CD4-positive, CD25-positive, alpha-beta regulatory T cell (primary cell): ENCODE measurements at regions not wholly inside any gene's neighbourhood (a gene's known extent, or its start where the extent isn't known, plus 50 kb on each side); places are given as distances from the start of the nearest gene placed in this dataset.

Experiments
- ATAC-seq, 2 donors: fragments of 150-1000 bp; cut with Tn5 transposase; one replicate each; pipeline ENCODE4 v1.10.0; 2021; ENCODE audit warnings: low read depth in 2 of 2, moderate number of reproducible peaks in 2 of 2, moderate library complexity in 1 of 2
- DNase-seq, 3 donors: peaks; one replicate each; pipeline versions ENCODE4 v3.0.0 to v3.0.0-alpha.2; 2012 to 2022; ENCODE audit warnings: mixed read lengths in 1 of 3
- H3K27ac ChIP-seq: one replicate; pipeline ENCODE4 v1.7.0; 2013; ENCODE audit warnings: mild to moderate bottlenecking, low read length; ENCODE audit not compliant: insufficient read depth, poor library complexity, severe bottlenecking
- H3K27me3 ChIP-seq: one replicate; pipeline ENCODE4 v1.7.0; 2013; ENCODE audit warnings: low read length; ENCODE audit not compliant: control insufficient read depth, insufficient read depth
- H3K36me3 ChIP-seq: one replicate; pipeline ENCODE4 v1.7.0; 2013; ENCODE audit warnings: mild to moderate bottlenecking, low read length, moderate library complexity; ENCODE audit not compliant: control insufficient read depth, insufficient read depth
- H3K4me1 ChIP-seq: 2 replicates; pipeline ENCODE4 v1.7.0; 2013; ENCODE audit warnings: mild to moderate bottlenecking, low read length; ENCODE audit not compliant: insufficient read depth, control insufficient read depth, poor library complexity, severe bottlenecking
- H3K4me3 ChIP-seq: one replicate; pipeline ENCODE4 v1.7.0; 2013; ENCODE audit warnings: low read depth, mild to moderate bottlenecking, low read length, moderate library complexity
- H3K9me3 ChIP-seq, 2 experiments: 1 replicate in 1 of 2; 2 replicates in 1 of 2; pipeline ENCODE4 v1.7.0; 2013; ENCODE audit warnings: low read length in 2 of 2, mild to moderate bottlenecking in 1 of 2, moderate library complexity in 1 of 2; ENCODE audit not compliant: control insufficient read depth in 2 of 2
- H3K27ac Mint-ChIP-seq, 3 donors: one replicate each; pipeline ENCODE4 v1.8.0; 2020 to 2022; ENCODE audit warnings: mild to moderate bottlenecking in 3 of 3, mixed read lengths in 3 of 3, moderate library complexity in 2 of 3
- H3K27me3 Mint-ChIP-seq: one replicate; pipeline ENCODE4 v1.8.0; 2022; ENCODE audit warnings: mild to moderate bottlenecking, mixed read lengths
- H3K36me3 Mint-ChIP-seq: one replicate; pipeline ENCODE4 v1.8.0; 2020; ENCODE audit warnings: mixed read lengths
- H3K4me1 Mint-ChIP-seq, 4 donors: one replicate each; pipeline ENCODE4 v1.8.0; 2020 to 2022; ENCODE audit warnings: mixed read lengths in 4 of 4, mild to moderate bottlenecking in 1 of 4
- H3K4me3 Mint-ChIP-seq, 4 donors: one replicate each; pipeline ENCODE4 v1.8.0; 2020 to 2022; ENCODE audit warnings: mild to moderate bottlenecking in 4 of 4, mixed read lengths in 4 of 4, moderate library complexity in 3 of 4
- H3K9me3 Mint-ChIP-seq, 7 donors: one replicate each; pipeline ENCODE4 v1.8.0; 2020 to 2022; ENCODE audit warnings: mixed read lengths in 7 of 7, mild to moderate bottlenecking in 3 of 7, moderate library complexity in 2 of 7

DNA sequence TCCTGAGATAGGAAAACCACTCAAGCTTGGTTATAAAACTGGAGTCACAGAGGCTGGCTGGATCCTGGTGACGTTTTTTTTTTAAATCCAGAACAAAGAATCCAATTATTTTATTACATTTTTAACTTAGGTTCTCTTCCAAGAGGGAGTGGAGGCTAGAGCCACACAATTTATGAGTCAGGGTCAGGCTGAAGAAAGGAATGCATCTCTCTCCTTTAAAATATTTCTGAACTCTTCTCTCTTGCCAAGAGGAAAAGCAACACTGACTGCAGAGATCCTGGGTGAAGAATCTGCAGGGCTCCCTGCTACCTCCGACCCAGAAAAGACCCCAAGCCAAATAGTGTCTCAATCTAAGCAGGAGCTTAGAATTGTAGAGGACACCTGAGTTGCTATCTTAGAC is 88.5 kb upstream of the SSTR4 start:
- Histone ChIP-seq H3K27ac (no peak overlapping the region), H3K4me3 (no peak overlapping the region), H3K27me3 (no peaks in the 10 kb centered on the region), H3K9me3 (no peaks in the 10 kb centered on the region), H3K36me3 (no peaks in the 10 kb centered on the region), H3K4me1 (no peaks in the 10 kb centered on the region)
- peaks cover 0 to 1% (median 0%) of the 10 kb centered on the region in 7 donors for H3K9me3 Mint-ChIP-seq
- H3K36me3 Mint-ChIP-seq = no peaks in the 10 kb centered on the region
- no peaks in the 10 kb centered on the region for H3K4me1 Mint-ChIP-seq
- H3K27ac Mint-ChIP-seq = no peak overlapping the region
- ATAC-seq (no peak), DNase-seq (no peak)
- H3K4me3 Mint-ChIP-seq = no peak overlapping the region
- H3K27me3 Mint-ChIP-seq = no peaks in the 10 kb centered on the region

DNA sequence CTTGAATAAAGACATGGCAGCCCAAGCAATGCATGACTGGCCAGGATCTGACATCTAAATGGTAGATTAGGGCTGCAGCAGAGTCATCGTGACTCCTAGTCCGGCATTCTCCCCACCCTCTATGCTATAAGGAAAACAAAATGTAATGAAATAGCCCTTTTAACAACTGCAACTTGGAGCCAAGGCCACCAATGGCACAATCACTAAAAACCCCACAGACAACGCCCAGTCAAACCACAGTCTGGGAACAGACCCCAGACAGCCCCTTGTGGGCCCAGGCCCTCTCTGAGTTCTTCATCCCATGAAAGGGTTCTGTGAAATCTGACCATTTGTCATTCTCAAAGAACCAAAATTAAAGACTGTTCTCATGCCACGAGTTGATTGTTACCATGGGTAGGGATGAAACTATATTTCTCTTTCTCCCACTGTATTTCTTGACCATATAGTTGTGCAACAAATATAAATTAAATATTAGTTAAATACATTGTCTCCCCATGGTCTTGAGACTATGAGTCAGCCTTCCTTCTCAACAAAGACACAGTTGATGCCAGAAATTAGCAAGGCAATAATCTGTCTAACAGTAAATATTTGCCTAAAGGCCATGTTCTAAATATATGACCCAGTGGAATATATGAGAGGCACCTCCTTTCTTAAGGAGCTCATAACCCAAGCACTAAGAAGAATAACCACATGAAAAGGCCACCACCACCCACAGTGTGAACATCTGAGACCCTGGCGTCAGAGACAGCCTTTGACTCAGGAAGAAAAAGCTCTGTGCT is 85.6 kb upstream of the SSTR4 start:
- Histone ChIP-seq H3K27me3 (no peaks in the 10 kb centered on the region), H3K9me3 (no peaks in the 10 kb centered on the region), H3K4me1 (no peaks in the 10 kb centered on the region), H3K4me3 (no peak overlapping the region), H3K36me3 (no peaks in the 10 kb centered on the region), H3K27ac (no peak overlapping the region)
- peaks cover 0 to 1% (median 0%) of the 10 kb centered on the region in 7 donors for H3K9me3 Mint-ChIP-seq
- DNase-seq = no peak
- no peak for ATAC-seq
- H3K36me3 Mint-ChIP-seq = no peaks in the 10 kb centered on the region
- H3K4me1 Mint-ChIP-seq = no peaks in the 10 kb centered on the region
- no peak overlapping the region for H3K4me3 Mint-ChIP-seq
- H3K27me3 Mint-ChIP-seq = no peaks in the 10 kb centered on the region
- H3K27ac Mint-ChIP-seq = no peak overlapping the region

DNA sequence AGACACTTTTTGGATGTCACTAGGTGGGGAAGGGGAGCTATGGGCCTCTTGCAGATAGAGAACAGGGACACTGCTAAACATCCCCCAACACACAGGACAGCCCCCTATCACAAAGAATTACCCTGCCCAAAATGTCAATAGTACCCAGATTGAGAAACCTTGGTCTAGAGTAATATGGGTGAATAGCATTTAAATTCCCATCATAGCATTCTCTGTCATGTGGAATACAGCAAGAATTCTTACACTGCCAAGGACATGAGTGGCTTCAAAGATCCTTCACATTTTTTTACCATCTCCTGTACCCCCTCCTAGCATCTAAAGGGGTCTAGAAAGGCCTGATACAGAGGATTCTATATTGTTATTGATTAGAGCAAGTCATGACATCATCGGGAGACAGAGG is 83.1 kb upstream of the SSTR4 start:
- no peaks in the 10 kb centered on the region for H3K27me3 Mint-ChIP-seq
- H3K36me3 ChIP-seq = no peaks in the 10 kb centered on the region
- H3K4me3 ChIP-seq = no peak overlapping the region
- no peaks in the 10 kb centered on the region for H3K4me1 ChIP-seq
- no peaks in the 10 kb centered on the region for H3K9me3 ChIP-seq
- H3K4me3 Mint-ChIP-seq = peak overlapping the region in 1 of 4 donors; percentile 48
- H3K27ac ChIP-seq = no peak overlapping the region
- no peaks in the 10 kb centered on the region for H3K27me3 ChIP-seq
- no peaks in the 10 kb centered on the region for H3K36me3 Mint-ChIP-seq
- no peak overlapping the region for H3K27ac Mint-ChIP-seq
- DNase-seq (no peak), ATAC-seq (no peak)
- peaks cover 0 to 2% (median 0%) of the 10 kb centered on the region in 7 donors for H3K9me3 Mint-ChIP-seq
- H3K4me1 Mint-ChIP-seq = no peaks in the 10 kb centered on the region

DNA sequence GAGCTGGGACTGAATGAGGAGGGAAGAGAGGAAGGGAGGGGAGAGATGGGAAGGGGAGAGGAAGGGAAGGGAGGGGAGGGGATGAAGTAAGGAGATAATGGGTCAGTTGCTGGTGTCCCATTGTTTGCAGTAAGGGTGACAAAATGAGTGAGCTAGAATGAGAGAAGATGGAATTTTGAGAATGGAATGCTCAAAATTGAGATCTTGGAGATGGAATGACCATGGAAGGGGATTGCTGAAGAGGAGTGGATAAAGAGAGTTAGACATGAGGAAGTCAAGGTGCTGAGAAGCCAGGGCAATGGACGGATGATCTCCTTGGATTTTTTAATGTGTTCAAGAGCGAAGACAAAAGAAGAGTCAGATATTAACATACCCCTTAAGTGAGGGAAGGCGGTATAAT is 80.5 kb upstream of the SSTR4 start:
- Mint-ChIP-seq H3K36me3 (no peaks in the 10 kb centered on the region), H3K27me3 (no peaks in the 10 kb centered on the region), H3K4me3 (no peak overlapping the region), H3K9me3 (peaks cover 0 to 4% (median 0%) of the 10 kb centered on the region in 7 donors), H3K4me1 (no peaks in the 10 kb centered on the region), H3K27ac (no peak overlapping the region)
- no peak overlapping the region for H3K27ac ChIP-seq
- no peaks in the 10 kb centered on the region for H3K4me1 ChIP-seq
- no peak overlapping the region for H3K4me3 ChIP-seq
- no peaks in the 10 kb centered on the region for H3K9me3 ChIP-seq
- DNase-seq = no peak
- no peak for ATAC-seq
- no peaks in the 10 kb centered on the region for H3K36me3 ChIP-seq
- H3K27me3 ChIP-seq = no peaks in the 10 kb centered on the region

DNA sequence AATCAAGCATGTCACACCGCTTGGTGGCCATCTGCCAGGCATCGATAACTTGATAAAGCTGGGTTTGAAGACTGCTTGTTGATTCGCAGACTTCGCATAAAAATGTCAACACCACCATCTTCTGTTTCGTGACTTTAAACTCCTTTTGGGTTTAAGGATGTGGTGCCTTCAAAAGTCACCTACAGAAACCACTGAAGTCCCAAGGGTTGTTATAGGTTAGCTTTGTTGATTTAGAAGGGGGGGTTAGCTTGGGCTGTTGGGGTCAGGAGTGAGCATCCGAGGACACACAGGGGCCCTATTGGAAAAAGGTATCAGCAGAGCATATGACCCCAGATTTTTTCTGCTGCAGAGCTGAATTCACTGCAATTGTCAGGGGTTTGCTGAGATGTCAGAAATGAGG is 76.7 kb upstream of the SSTR4 start:
- Mint-ChIP-seq H3K27ac (no peak overlapping the region), H3K4me1 (no peaks in the 10 kb centered on the region), H3K4me3 (no peak overlapping the region), H3K9me3 (peaks cover 0 to 4% (median 1%) of the 10 kb centered on the region in 7 donors), H3K27me3 (no peaks in the 10 kb centered on the region), H3K36me3 (no peaks in the 10 kb centered on the region)
- no peak overlapping the region for H3K4me3 ChIP-seq
- no peak overlapping the region for H3K27ac ChIP-seq
- DNase-seq = no peak
- ATAC-seq = no peak
- H3K4me1 ChIP-seq = no peaks in the 10 kb centered on the region
- no peaks in the 10 kb centered on the region for H3K27me3 ChIP-seq
- H3K9me3 ChIP-seq = no peaks in the 10 kb centered on the region
- H3K36me3 ChIP-seq = no peaks in the 10 kb centered on the region

DNA sequence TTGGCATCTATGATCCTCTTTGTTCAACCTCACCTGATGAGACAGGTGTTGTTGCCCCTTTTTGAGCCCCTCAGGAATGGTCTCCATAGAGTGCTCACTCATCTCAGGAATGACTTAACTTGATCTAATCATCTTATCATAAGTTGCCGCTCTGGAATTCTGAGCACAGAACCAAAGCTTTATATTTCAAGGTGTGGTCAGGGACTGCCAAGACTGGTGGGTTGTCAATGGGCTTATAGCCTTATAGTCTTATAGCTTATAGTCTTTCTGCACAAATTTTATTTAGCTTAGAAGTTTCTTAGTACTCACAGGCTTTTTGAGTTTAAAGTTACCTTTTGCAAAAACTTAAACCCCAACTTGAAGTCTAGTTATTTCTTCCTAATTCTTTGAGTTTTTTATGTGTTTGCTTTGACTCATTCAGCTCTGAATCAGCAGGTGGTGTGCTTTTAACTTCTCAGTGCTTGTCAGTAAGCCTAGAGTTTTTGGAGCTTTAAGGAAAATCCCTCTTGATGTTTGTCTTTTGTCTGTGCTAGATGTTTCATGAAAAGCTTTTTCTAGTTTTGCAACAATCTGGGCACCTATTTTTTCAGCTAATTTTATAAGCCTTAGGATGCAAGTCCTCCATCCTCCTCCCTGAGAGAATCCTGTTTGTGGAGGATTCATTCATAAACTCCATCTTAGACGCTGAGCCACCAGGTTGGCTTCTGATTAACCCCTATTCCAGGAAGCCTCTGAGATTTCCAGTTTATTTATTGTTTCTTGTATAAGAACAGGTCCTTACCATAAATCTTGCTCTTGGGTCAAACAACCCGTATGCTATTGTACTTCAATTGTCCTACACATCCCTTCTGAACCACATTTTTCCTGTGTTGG is 72.3 kb upstream of the SSTR4 start:
- Histone ChIP-seq H3K27me3 (peaks cover 5% of the 10 kb centered on the region), H3K4me1 (no peaks in the 10 kb centered on the region), H3K36me3 (no peaks in the 10 kb centered on the region), H3K4me3 (no peak overlapping the region), H3K9me3 (no peaks in the 10 kb centered on the region), H3K27ac (no peak overlapping the region)
- Mint-ChIP-seq H3K4me1 (no peaks in the 10 kb centered on the region), H3K4me3 (no peak overlapping the region), H3K9me3 (peaks cover 0 to 4% (median 0%) of the 10 kb centered on the region in 7 donors), H3K27ac (no peak overlapping the region), H3K36me3 (no peaks in the 10 kb centered on the region), H3K27me3 (peaks cover 4% of the 10 kb centered on the region)
- ATAC-seq (no peak), DNase-seq (no peak)

DNA sequence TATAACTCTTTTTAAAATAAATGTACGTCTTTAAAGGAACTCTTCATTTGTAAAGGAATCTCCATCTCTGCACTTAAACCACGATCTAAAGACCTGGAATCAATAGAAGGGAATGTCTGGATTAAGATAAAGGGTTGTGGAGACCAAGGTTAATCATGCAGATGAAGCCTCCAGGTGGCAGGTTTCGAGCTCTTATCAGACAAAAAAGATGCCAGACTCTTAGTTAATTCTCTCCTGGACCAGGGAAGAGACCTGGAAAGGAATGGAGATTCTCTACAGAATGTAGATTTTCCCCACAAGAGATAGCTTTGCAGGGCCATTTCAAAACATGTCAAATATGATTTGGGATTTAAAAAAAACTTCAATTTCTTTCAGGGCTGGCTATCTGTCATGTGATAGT is 71.5 kb upstream of the SSTR4 start:
- H3K36me3 ChIP-seq = no peaks in the 10 kb centered on the region
- DNase-seq = no peak
- H3K4me3 Mint-ChIP-seq = no peak overlapping the region
- H3K27ac ChIP-seq = no peak overlapping the region
- ATAC-seq = no peak
- no peak overlapping the region for H3K27ac Mint-ChIP-seq
- peaks cover 5% of the 10 kb centered on the region for H3K27me3 ChIP-seq
- no peaks in the 10 kb centered on the region for H3K36me3 Mint-ChIP-seq
- no peaks in the 10 kb centered on the region for H3K9me3 ChIP-seq
- H3K4me3 ChIP-seq = no peak overlapping the region
- H3K9me3 Mint-ChIP-seq = peaks cover 0 to 4% (median 0%) of the 10 kb centered on the region in 7 donors
- H3K4me1 ChIP-seq = no peaks in the 10 kb centered on the region
- H3K27me3 Mint-ChIP-seq = peaks cover 4% of the 10 kb centered on the region
- no peaks in the 10 kb centered on the region for H3K4me1 Mint-ChIP-seq
